ENCODE measurements at regions not wholly inside any gene's neighbourhood (a gene's known extent, or its start where the extent isn't known, plus 50 kb on each side); places are given as distances from the start of the nearest gene placed in this dataset.

- no peak for TF ChIP-seq CTCF (IDR thresholded peaks at IDR 0.05)
- TF ChIP-seq POLR2A (IDR thresholded peaks at IDR 0.05): no peak
- no peaks in the 10 kb centered on the region for H3K27me3 ChIP-seq
- no peaks in the 10 kb centered on the region for H3K36me3 ChIP-seq (replicated peaks in 1 of 2)
- H3K4me1 ChIP-seq (replicated peaks in 1 of 2): no peaks in the 10 kb centered on the region
- intact Hi-C loops (cut with DNase I): no loop called here
- WGBS, 4 donors: 30 to 69% (median 56%) methylated on average over 5 of the region's 5 CpGs
- H3K4me3 ChIP-seq: no peak overlapping the region
- no peak for DNase-seq
- no peaks in the 10 kb centered on the region for H3K9me3 ChIP-seq (replicated peaks in 1 of 3)
- peak overlapping the region in 1 of 5 donors; percentile 57 for H3K27ac ChIP-seq
Measured at GRCh38 chrX:150084496-150085229, 146.4 kb upstream of the EOLA2 start.

- H3K4me3 ChIP-seq: no peak overlapping the region
- TF ChIP-seq POLR2A (IDR thresholded peaks at IDR 0.05) (no peak), CTCF (IDR thresholded peaks at IDR 0.05) (no peak)
- no peaks in the 10 kb centered on the region for H3K4me1 ChIP-seq (replicated peaks in 1 of 2)
- H3K9me3 ChIP-seq (replicated peaks in 1 of 3): no peaks in the 10 kb centered on the region
- H3K36me3 ChIP-seq (replicated peaks in 1 of 2): no peaks in the 10 kb centered on the region
- intact Hi-C loops (cut with DNase I): no loop called here
- DNase-seq: no peak
- H3K27me3 ChIP-seq: peaks cover 3% of the 10 kb centered on the region
- 18 to 67% (median 26%) methylated on average over 1 of the region's 1 CpG for WGBS, 4 donors
- H3K27ac ChIP-seq: no peak overlapping the region
Measured at GRCh38 chrX:150085881-150086280, 147.6 kb upstream of the EOLA2 start.

- no peaks in the 10 kb centered on the region for H3K4me1 ChIP-seq (replicated peaks in 1 of 2)
- 54 to 64% (median 62%) methylated on average over 2 of the region's 2 CpGs for WGBS, 4 donors
- no peak overlapping the region for H3K27ac ChIP-seq
- TF ChIP-seq POLR2A (IDR thresholded peaks at IDR 0.05): no peak
- no peaks in the 10 kb centered on the region for H3K9me3 ChIP-seq (replicated peaks in 1 of 3)
- no peak overlapping the region for H3K4me3 ChIP-seq
- intact Hi-C loops (cut with DNase I): no loop called here
- no peak for DNase-seq
- peaks cover 3% of the 10 kb centered on the region for H3K27me3 ChIP-seq
- no peaks in the 10 kb centered on the region for H3K36me3 ChIP-seq (replicated peaks in 1 of 2)
Measured at GRCh38 chrX:150086371-150086770, 148.1 kb upstream of the EOLA2 start.

GRCh38 chrX:150087612-150088011 lies 149.3 kb upstream of the EOLA2 start:
- H3K4me1 ChIP-seq (replicated peaks in 1 of 2): no peaks in the 10 kb centered on the region
- no peaks in the 10 kb centered on the region for H3K9me3 ChIP-seq (replicated peaks in 1 of 3)
- no peak overlapping the region for H3K4me3 ChIP-seq
- intact Hi-C loops (cut with DNase I): no loop called here
- no peak overlapping the region for H3K27ac ChIP-seq
- H3K36me3 ChIP-seq (replicated peaks in 1 of 2): no peaks in the 10 kb centered on the region
- no peak for TF ChIP-seq POLR2A (IDR thresholded peaks at IDR 0.05)
- TF ChIP-seq CTCF (IDR thresholded peaks at IDR 0.05): no peak
- 64 to 100% (median 79%) methylated on average over 1 to 2 of the region's 2 CpGs for WGBS, 4 donors
- no peak for DNase-seq
- peaks cover 3% of the 10 kb centered on the region for H3K27me3 ChIP-seq

- WGBS, 4 donors: 69 to 91% (median 75%) methylated on average over 5 of the region's 5 CpGs; no CpG with 5 or more reads in 1 of the 4 donors
- Histone ChIP-seq H3K4me1 (replicated peaks in 1 of 2) (no peaks in the 10 kb centered on the region), H3K4me3 (no peak overlapping the region), H3K27ac (no peak overlapping the region), H3K9me3 (replicated peaks in 1 of 3) (no peaks in the 10 kb centered on the region), H3K36me3 (replicated peaks in 1 of 2) (no peaks in the 10 kb centered on the region), H3K27me3 (peaks cover 3% of the 10 kb centered on the region)
- DNase-seq: no peak
- intact Hi-C loops (cut with DNase I): no loop called here
- TF ChIP-seq CTCF (IDR thresholded peaks at IDR 0.05) (no peak), POLR2A (IDR thresholded peaks at IDR 0.05) (no peak)
Measured at GRCh38 chrX:150088042-150088441, 149.8 kb upstream of the EOLA2 start.

Measured in adrenal gland (tissue), 9 donors.